Loucy (cell line): ENCODE measurements at regions not wholly inside any gene's neighbourhood (a gene's known extent, or its start where the extent isn't known, plus 50 kb on each side); places are given as distances from the start of the nearest gene placed in this dataset.

Experiments
- H2AFZ ChIP-seq: fragments of 200-600 bp; sonication (generic); 2 replicates; pipeline ENCODE4 v1.6.0; 2016; ENCODE audit warnings: antibody characterized with exemption, mild to moderate bottlenecking, low read length, moderate library complexity
- H3F3A ChIP-seq: fragments of 200-600 bp; 2 replicates; pipeline ENCODE4 v1.6.0; 2016; ENCODE audit warnings: antibody characterized with exemption, low read depth, mild to moderate bottlenecking
- H3K27me3 ChIP-seq: fragments of 200-600 bp; sonication (generic); 2 replicates; pipeline ENCODE4 v1.6.1; 2014; ENCODE audit warnings: low read length, mild to moderate bottlenecking; ENCODE audit not compliant: insufficient read depth, poor library complexity, severe bottlenecking
- H3K36me3 ChIP-seq: fragments of 200-600 bp; sonication (generic); 2 replicates; pipeline ENCODE4 v1.6.1; 2016; ENCODE audit warnings: low read length; ENCODE audit not compliant: insufficient read depth
- H3K4me1 ChIP-seq: fragments of 200-600 bp; sonication (generic); 2 replicates; pipeline ENCODE4 v1.5.1; 2014; ENCODE audit warnings: low read length, mild to moderate bottlenecking; ENCODE audit not compliant: insufficient read depth, poor library complexity, severe bottlenecking
- H3K4me2 ChIP-seq: fragments of 200-600 bp; sonication (generic); 2 replicates; pipeline ENCODE4 v1.6.0; 2014; ENCODE audit warnings: antibody characterized with exemption, low read length, low read depth, mild to moderate bottlenecking; ENCODE audit not compliant: poor library complexity, severe bottlenecking
- H3K4me3 ChIP-seq: fragments of 200-600 bp; sonication (generic); 2 replicates; pipeline ENCODE4 v1.5.1; 2014; ENCODE audit warnings: low read length, mild to moderate bottlenecking, mixed read lengths; ENCODE audit not compliant: poor library complexity, severe bottlenecking
- H3K79me2 ChIP-seq: fragments of 200-600 bp; sonication (generic); 2 replicates; pipeline ENCODE4 v1.6.1; 2014; ENCODE audit warnings: low read length; ENCODE audit not compliant: insufficient read depth
- H3K9ac ChIP-seq: fragments of 200-600 bp; sonication (generic); 2 replicates; pipeline ENCODE4 v1.6.0; 2014; ENCODE audit warnings: mild to moderate bottlenecking, low read depth, low read length, moderate library complexity; ENCODE audit not compliant: poor library complexity, severe bottlenecking
- H3K9me2 ChIP-seq: fragments of 200-600 bp; sonication (generic); replicated peaks from 2 replicates; pipeline ENCODE4 v1.6.1; 2016; ENCODE audit warnings: low read depth, low read length, mixed read lengths
- H3K9me3 ChIP-seq: fragments of 200-600 bp; sonication (generic); 2 replicates; pipeline ENCODE4 v1.6.1; 2014; ENCODE audit warnings: mild to moderate bottlenecking, antibody characterized with exemption, low read length, low read depth; ENCODE audit not compliant: insufficient read depth
- H4K20me1 ChIP-seq: fragments of 200-600 bp; sonication (generic); 2 replicates; pipeline ENCODE4 v1.6.0; 2014; ENCODE audit warnings: antibody characterized with exemption, low read length, mild to moderate bottlenecking; ENCODE audit not compliant: insufficient read depth, poor library complexity, severe bottlenecking
- CTCF ChIP-seq: fragments of 200-600 bp; sonication (generic); conservative IDR thresholded peaks from 2 replicates; pipeline ENCODE4 v1.5.1; 2014; ENCODE audit warnings: mild to moderate bottlenecking, antibody characterized with exemption, low read length
- EZH2phosphoT487 ChIP-seq: fragments of 200-600 bp; IDR thresholded peaks from 2 replicates; pipeline ENCODE4 v1.6.1; 2018; ENCODE audit warnings: antibody characterized with exemption, mild to moderate bottlenecking, moderate library complexity, borderline replicate concordance

GRCh38 chr5:81820863-81821262 is 70.0 kb upstream of the SSBP2 start:
- H4K20me1 ChIP-seq: no peaks in the 10 kb centered on the region
- TF ChIP-seq EZH2phosphoT487 (no peak), CTCF (no peak)
- H3K9me3 ChIP-seq: peaks cover 3% of the 10 kb centered on the region; the same call in 1 of the 2 replicates
- no peaks in the 10 kb centered on the region for H3K27me3 ChIP-seq
- no peak overlapping the region for H3K9ac ChIP-seq
- H3K4me3 ChIP-seq: no peak overlapping the region
- H3K4me2 ChIP-seq: peak overlapping the region; percentile 8
- H3K4me1 ChIP-seq: peaks cover 53% of the 10 kb centered on the region
- peak overlapping the region; percentile 15 for H2AFZ ChIP-seq
- H3K79me2 ChIP-seq: no peaks in the 10 kb centered on the region
- H3F3A ChIP-seq: 0 out of 2 replicates have a peak, but pooled peaks cover 2% of the 10 kb centered on the region
- H3K36me3 ChIP-seq: no peaks in the 10 kb centered on the region
- no peaks in the 10 kb centered on the region for H3K9me2 ChIP-seq

- Histone ChIP-seq H3K27me3 (no peaks in the 10 kb centered on the region), H3K4me1 (peaks cover 49% of the 10 kb centered on the region), H2AFZ (peak overlapping the region; percentile 15), H3K4me2 (peak overlapping the region; percentile 8), H3K4me3 (no peak overlapping the region), H3K9me3 (peaks cover 3% of the 10 kb centered on the region; the same call in 1 of the 2 replicates), H3K9me2 (no peaks in the 10 kb centered on the region), H3K36me3 (no peaks in the 10 kb centered on the region), H3K9ac (no peak overlapping the region), H4K20me1 (no peaks in the 10 kb centered on the region), H3F3A (0 out of 2 replicates have a peak, but pooled peaks cover 2% of the 10 kb centered on the region), H3K79me2 (no peaks in the 10 kb centered on the region)
- no peak for TF ChIP-seq EZH2phosphoT487
- TF ChIP-seq CTCF: no peak
Measured at GRCh38 chr5:81820318-81820636, 69.4 kb upstream of the SSBP2 start.

GRCh38 chr5:81819556-81820317 is 68.8 kb upstream of the SSBP2 start:
- Histone ChIP-seq H3K9ac (no peak overlapping the region), H3K9me2 (no peaks in the 10 kb centered on the region), H3F3A (0 out of 2 replicates have a peak, but pooled peaks cover 2% of the 10 kb centered on the region), H3K36me3 (no peaks in the 10 kb centered on the region), H3K9me3 (peaks cover 3% of the 10 kb centered on the region; the same call in 1 of the 2 replicates), H3K4me1 (peaks cover 44% of the 10 kb centered on the region), H3K79me2 (no peaks in the 10 kb centered on the region), H3K27me3 (no peaks in the 10 kb centered on the region), H4K20me1 (no peaks in the 10 kb centered on the region), H3K4me3 (no peak overlapping the region), H3K4me2 (peak overlapping the region; percentile 8), H2AFZ (no peak overlapping the region)
- TF ChIP-seq CTCF (no peak), EZH2phosphoT487 (no peak)
